ENCODE measurements at regions not wholly inside any gene's neighbourhood (a gene's known extent, or its start where the extent isn't known, plus 50 kb on each side); places are given as distances from the start of the nearest gene placed in this dataset.

DNA sequence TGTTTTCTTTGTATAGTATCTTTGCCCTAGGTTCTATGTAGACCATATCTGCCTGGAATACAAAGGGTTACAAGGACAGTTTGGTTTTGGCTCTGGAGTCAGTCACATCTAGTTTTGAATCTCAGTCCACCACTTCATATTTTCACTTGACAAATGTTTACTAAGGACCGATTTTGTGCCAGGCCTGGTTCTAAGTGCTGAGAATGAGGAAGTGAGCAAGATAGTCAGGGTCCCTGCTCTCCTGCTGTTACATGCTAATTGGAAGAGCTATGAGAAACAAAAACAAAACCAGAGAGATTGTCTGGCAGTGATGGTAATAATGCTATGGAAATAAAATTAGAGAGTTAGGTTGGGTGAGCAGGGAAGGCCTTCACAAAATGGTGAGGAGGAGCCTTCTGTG lies 66.1 kb upstream of the ARHGAP20 start:
- TF ChIP-seq POU2F2 (IDR thresholded peaks at IDR 0.05; ENCODE audit: low read depth, low read length) (no peak), POLR2A (IDR thresholded peaks at IDR 0.05; ENCODE audit: low read depth, low read length) (no peak), TAF1 (IDR thresholded peaks at IDR 0.05; ENCODE audit: low read depth, low read length) (no peak), POLR2AphosphoS5 (IDR thresholded peaks at IDR 0.05; ENCODE audit: low read depth, low read length) (no peak), SPI1 (IDR thresholded peaks at IDR 0.05; ENCODE audit: low read depth, low read length) (peak; percentile 89), PAX5 (IDR thresholded peaks at IDR 0.05; ENCODE audit: insufficient read depth, low read length, severe bottlenecking) (no peak)

Data from GM12891 (cell line).